Stomach (tissue), 4 donors: ENCODE measurements at regions not wholly inside any gene's neighbourhood (a gene's known extent, or its start where the extent isn't known, plus 50 kb on each side); places are given as distances from the start of the nearest gene placed in this dataset.

Experiments used
- EP300 ChIP-seq: sonication (generic); formaldehyde crosslinking; IDR thresholded peaks from one replicate; pipeline ENCODE4 v1.6.1; 2017; ENCODE audit warnings: antibody characterized with exemption
- POLR2A ChIP-seq, 4 donors: fragments of 450-650 bp; IDR thresholded peaks; one replicate each; pipeline ENCODE4 v1.6.1; 2016; ENCODE audit warnings: antibody characterized with exemption in 4 of 4, control low read depth in 2 of 4, mild to moderate bottlenecking in 1 of 4, moderate library complexity in 1 of 4

- TF ChIP-seq POLR2A (IDR thresholded peaks at IDR 0.05) (no peak), EP300 (no peak)
Observed at GRCh38 chr18:61019338-61020301, 313.6 kb upstream of the CDH20 start.
